Tibial nerve (tissue), 4 donors: ENCODE measurements at regions not wholly inside any gene's neighbourhood (a gene's known extent, or its start where the extent isn't known, plus 50 kb on each side); places are given as distances from the start of the nearest gene placed in this dataset.

Experiments used
- EP300 ChIP-seq, 2 donors: sonication (generic); formaldehyde crosslinking; IDR thresholded peaks; one replicate each; pipeline ENCODE4 v1.6.1; 2017; ENCODE audit warnings: antibody characterized with exemption in 2 of 2, mild to moderate bottlenecking in 1 of 2
- POLR2A ChIP-seq, 2 donors: fragments of 450-650 bp; IDR thresholded peaks; one replicate each; pipeline ENCODE4 v1.6.1; 2017; ENCODE audit warnings: antibody characterized with exemption in 2 of 2, mild to moderate bottlenecking in 2 of 2, moderate library complexity in 2 of 2
- TF ChIP-seq, protein P1 (sequence below), 5 experiments: fragments of 200-600 bp in 3 of 5; fragments of 450-650 bp in 2 of 5; sonication (generic) in 3 of 5; IDR thresholded peaks; one replicate each; pipeline ENCODE4 v1.5.1; 2016 to 2019; ENCODE audit warnings: antibody characterized with exemption in 5 of 5, mild to moderate bottlenecking in 3 of 5, moderate library complexity in 2 of 5

DNA sequence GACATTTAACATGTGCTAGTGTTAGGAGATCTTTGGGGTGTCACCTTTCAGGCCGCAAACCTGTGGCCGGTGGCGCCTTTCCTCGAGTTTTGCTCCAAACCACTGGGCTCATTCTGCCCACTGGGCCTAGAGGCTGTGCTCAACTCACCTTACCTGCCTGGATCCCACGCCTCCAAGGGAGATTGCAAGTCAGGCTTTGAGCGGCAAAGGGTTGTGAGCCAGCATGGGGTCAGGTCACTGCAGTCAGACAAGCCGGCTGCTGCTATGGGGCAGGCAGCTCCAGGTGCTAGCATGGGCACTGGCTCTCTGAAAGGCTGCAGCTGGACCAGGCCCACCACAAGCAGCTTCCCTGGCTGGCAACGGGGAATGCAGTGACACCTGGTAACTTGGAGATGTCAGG is 265.5 kb downstream of the ZBBX start:
- TF ChIP-seq, protein P1, sequence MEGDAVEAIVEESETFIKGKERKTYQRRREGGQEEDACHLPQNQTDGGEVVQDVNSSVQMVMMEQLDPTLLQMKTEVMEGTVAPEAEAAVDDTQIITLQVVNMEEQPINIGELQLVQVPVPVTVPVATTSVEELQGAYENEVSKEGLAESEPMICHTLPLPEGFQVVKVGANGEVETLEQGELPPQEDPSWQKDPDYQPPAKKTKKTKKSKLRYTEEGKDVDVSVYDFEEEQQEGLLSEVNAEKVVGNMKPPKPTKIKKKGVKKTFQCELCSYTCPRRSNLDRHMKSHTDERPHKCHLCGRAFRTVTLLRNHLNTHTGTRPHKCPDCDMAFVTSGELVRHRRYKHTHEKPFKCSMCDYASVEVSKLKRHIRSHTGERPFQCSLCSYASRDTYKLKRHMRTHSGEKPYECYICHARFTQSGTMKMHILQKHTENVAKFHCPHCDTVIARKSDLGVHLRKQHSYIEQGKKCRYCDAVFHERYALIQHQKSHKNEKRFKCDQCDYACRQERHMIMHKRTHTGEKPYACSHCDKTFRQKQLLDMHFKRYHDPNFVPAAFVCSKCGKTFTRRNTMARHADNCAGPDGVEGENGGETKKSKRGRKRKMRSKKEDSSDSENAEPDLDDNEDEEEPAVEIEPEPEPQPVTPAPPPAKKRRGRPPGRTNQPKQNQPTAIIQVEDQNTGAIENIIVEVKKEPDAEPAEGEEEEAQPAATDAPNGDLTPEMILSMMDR (IDR thresholded peaks at IDR 0.05): no peak
- TF ChIP-seq EP300 (IDR thresholded peaks at IDR 0.05): no peak
- TF ChIP-seq POLR2A (IDR thresholded peaks at IDR 0.05): no peak
